HL-60 (cell line): ENCODE measurements at regions not wholly inside any gene's neighbourhood (a gene's known extent, or its start where the extent isn't known, plus 50 kb on each side); places are given as distances from the start of the nearest gene placed in this dataset.
A peak's percentile ranks its signal among the peaks of the same experiment; 100 is the strongest.

Experiments used
- DNase-seq, 2 experiments: peaks; one replicate each; pipeline ENCODE4 v3.0.0-alpha.2; 2010 to 2020; ENCODE audit warnings: low read depth in 1 of 2, low spot score in 1 of 2
- H3K27ac ChIP-seq: fragments of 250-450 bp; sonication (Bioruptor Pico); replicated peaks from 2 replicates; pipeline ENCODE4 v1.5.1; 2020; ENCODE audit warnings: mild to moderate bottlenecking, moderate library complexity
- H3K27me3 ChIP-seq: fragments of 250-450 bp; sonication (Bioruptor Pico); 2 replicates; pipeline ENCODE4 v1.5.1; 2021; ENCODE audit warnings: mild to moderate bottlenecking, moderate library complexity; ENCODE audit not compliant: insufficient read depth, poor library complexity, severe bottlenecking
- H3K4me3 ChIP-seq: replicated peaks from 2 replicates; pipeline ENCODE4 v1.5.1; 2011; ENCODE audit warnings: mild to moderate bottlenecking, control low read depth, low read length; ENCODE audit not compliant: insufficient read depth
- GABPA ChIP-seq: IDR thresholded peaks from 2 replicates; pipeline ENCODE4 v1.6.1; 2012; ENCODE audit warnings: low read depth
- POLR2AphosphoS5 ChIP-seq: IDR thresholded peaks from 2 replicates; pipeline ENCODE4 v1.6.1; 2012; ENCODE audit warnings: low read depth
- SPI1 ChIP-seq: IDR thresholded peaks from 2 replicates; pipeline ENCODE4 v1.6.1; 2012; ENCODE audit warnings: low read depth, mild to moderate bottlenecking, borderline replicate concordance
- TF ChIP-seq, protein P1 (sequence below): IDR thresholded peaks from one replicate; pipeline ENCODE4 v1.5.1; 2011; ENCODE audit warnings: low read length, control low read depth, inconsistent platforms; ENCODE audit not compliant: insufficient read depth
- TF ChIP-seq, protein P2 (sequence below): IDR thresholded peaks from 2 replicates; pipeline ENCODE4 v1.6.1; 2012; ENCODE audit warnings: low read depth; ENCODE audit not compliant: insufficient replicate concordance

DNA sequence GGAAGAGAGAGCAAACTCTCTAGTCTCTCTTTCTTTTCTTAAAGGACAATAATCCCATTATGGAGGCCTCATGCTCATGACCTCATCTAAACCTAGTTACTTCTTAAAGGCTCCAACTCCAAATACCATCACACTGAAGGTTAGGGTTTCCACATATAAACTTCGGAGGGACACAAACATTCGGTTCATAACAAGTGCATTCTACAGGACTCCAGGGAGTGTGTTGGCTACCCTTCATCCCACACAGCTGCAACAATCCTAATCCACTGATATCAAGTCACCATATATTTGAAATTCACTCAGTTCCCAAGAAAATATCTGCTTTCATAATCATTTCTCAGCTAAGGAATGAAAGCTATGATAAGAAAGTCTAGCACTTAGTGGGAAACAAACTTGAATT, 265.9 kb upstream of the PLEKHG7 start:
- no peak for TF ChIP-seq POLR2AphosphoS5
- TF ChIP-seq, protein P1, sequence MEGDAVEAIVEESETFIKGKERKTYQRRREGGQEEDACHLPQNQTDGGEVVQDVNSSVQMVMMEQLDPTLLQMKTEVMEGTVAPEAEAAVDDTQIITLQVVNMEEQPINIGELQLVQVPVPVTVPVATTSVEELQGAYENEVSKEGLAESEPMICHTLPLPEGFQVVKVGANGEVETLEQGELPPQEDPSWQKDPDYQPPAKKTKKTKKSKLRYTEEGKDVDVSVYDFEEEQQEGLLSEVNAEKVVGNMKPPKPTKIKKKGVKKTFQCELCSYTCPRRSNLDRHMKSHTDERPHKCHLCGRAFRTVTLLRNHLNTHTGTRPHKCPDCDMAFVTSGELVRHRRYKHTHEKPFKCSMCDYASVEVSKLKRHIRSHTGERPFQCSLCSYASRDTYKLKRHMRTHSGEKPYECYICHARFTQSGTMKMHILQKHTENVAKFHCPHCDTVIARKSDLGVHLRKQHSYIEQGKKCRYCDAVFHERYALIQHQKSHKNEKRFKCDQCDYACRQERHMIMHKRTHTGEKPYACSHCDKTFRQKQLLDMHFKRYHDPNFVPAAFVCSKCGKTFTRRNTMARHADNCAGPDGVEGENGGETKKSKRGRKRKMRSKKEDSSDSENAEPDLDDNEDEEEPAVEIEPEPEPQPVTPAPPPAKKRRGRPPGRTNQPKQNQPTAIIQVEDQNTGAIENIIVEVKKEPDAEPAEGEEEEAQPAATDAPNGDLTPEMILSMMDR, result no peak
- TF ChIP-seq, protein P2, sequence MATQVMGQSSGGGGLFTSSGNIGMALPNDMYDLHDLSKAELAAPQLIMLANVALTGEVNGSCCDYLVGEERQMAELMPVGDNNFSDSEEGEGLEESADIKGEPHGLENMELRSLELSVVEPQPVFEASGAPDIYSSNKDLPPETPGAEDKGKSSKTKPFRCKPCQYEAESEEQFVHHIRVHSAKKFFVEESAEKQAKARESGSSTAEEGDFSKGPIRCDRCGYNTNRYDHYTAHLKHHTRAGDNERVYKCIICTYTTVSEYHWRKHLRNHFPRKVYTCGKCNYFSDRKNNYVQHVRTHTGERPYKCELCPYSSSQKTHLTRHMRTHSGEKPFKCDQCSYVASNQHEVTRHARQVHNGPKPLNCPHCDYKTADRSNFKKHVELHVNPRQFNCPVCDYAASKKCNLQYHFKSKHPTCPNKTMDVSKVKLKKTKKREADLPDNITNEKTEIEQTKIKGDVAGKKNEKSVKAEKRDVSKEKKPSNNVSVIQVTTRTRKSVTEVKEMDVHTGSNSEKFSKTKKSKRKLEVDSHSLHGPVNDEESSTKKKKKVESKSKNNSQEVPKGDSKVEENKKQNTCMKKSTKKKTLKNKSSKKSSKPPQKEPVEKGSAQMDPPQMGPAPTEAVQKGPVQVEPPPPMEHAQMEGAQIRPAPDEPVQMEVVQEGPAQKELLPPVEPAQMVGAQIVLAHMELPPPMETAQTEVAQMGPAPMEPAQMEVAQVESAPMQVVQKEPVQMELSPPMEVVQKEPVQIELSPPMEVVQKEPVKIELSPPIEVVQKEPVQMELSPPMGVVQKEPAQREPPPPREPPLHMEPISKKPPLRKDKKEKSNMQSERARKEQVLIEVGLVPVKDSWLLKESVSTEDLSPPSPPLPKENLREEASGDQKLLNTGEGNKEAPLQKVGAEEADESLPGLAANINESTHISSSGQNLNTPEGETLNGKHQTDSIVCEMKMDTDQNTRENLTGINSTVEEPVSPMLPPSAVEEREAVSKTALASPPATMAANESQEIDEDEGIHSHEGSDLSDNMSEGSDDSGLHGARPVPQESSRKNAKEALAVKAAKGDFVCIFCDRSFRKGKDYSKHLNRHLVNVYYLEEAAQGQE, result no peak
- Histone ChIP-seq H3K27ac (no peak overlapping the region), H3K27me3 (no peaks in the 10 kb centered on the region), H3K4me3 (no peak overlapping the region)
- no peak for DNase-seq

DNA sequence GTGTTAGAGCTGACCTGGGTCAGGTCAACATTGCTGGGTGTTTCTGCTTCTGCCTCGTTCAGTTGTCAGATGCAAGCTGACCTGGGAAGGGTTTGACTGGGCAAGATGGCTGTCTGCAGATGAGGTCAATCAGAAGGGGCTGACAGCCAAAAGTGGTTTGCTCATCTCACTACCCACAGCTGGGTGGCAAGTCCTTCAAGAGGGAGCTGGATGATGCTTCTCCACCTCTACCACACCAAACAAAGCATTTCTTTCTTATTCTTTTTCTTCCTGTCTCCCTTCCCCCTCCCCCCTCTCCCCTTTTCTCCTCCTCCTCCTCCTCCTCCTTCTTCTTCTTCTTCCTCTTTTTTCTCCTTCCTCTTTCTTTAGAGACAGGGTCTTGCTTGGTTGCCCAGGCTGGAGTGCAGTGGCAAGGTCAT, 268.2 kb upstream of the PLEKHG7 start:
- Histone ChIP-seq H3K27me3 (no peaks in the 10 kb centered on the region), H3K27ac (peak overlapping the region; percentile 40), H3K4me3 (no peak overlapping the region)
- peak in 1 of 2 experiments; percentile 65 for DNase-seq
- TF ChIP-seq SPI1, result peak; percentile 69; the same call in 1 of the 2 replicates
- TF ChIP-seq, protein P1, result no peak

DNA sequence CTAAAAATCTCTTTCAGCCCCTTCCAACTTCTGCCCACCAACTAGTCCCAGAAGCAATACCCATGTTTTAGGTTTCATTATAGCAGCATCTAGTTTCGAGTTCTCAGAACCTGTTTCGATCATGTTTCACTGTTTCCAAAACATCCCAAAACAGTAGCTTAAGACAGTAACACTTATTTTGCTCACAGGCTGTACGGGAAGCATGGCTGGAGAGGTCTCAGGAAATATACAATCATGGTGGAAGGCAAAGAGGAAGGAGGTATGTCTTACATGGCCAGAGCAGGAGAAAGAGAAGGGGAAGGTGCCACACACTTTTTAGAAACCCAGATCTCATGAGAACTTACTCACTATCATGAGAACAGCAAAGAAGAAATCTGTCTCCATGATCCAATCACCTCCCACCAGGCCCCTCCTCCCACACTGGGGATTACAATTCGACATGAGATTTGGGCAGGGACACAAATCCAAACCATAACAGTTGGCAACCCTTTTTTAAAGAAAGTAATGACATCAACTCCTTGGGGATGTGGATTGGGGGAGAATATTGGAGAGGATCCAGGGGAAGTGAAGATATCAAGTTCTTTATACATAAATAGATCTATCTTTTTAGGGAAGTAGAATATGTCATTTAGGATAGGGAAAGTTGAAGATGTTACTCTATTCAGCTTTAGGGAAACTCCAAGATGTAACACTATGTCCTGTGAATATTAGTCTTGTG, 269.9 kb upstream of the PLEKHG7 start:
- DNase-seq, result peak in 1 of 2 experiments; percentile 3
- Histone ChIP-seq H3K4me3 (no peak overlapping the region), H3K27ac (no peak overlapping the region), H3K27me3 (no peaks in the 10 kb centered on the region)
- TF ChIP-seq POLR2AphosphoS5 (no peak), SPI1 (no peak), GABPA (no peak)
- TF ChIP-seq, protein P1, result no peak
- TF ChIP-seq, protein P2, result no peak

DNA sequence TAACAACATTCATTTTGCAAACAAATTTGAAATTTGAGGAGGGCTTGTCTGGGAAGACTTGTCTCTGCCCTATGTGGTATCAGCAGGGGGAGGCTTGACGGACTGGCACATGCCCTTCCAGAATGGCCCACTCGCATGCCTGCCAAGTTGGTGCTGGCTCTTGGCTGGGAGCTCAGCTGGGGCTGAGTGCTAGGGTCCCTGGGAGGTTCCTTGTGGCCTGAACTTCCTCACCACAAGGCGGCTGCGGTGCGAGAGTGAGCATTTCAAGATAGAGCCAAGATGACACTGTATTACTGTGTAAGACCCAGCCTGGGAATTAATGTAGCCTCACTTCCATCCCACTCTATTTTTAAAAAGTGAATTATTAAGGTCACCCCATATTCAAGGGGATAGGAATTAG, 271.6 kb upstream of the PLEKHG7 start:
- H3K27me3 ChIP-seq, result no peaks in the 10 kb centered on the region
- TF ChIP-seq, protein P2, result no peak
- TF ChIP-seq, protein P1, result peak; percentile 1
- TF ChIP-seq SPI1, result peak; percentile 58; the same call in 1 of the 2 replicates
- H3K27ac ChIP-seq, result no peak overlapping the region; the same call in 1 of the 2 replicates
- peak in 1 of 2 experiments; percentile 80 for DNase-seq
- H3K4me3 ChIP-seq, result no peak overlapping the region
